Ascending aorta (tissue), 2 donors: ENCODE measurements at regions not wholly inside any gene's neighbourhood (a gene's known extent, or its start where the extent isn't known, plus 50 kb on each side); places are given as distances from the start of the nearest gene placed in this dataset.
"Not testable (repeated sequence)": the region's sequence is repeated elsewhere in the genome, so short reads cannot be mapped to it uniquely, and the experiment has no call there.

ENCODE experiments used
- DNase-seq, 2 donors: peaks; one replicate each; pipeline ENCODE4 v3.0.0-alpha.2; 2019; ENCODE audit warnings: low spot score in 2 of 2
- H3K27ac ChIP-seq, 2 donors: fragments of 200-600 bp; sonication (generic); one replicate each; pipeline ENCODE4 v1.5.1; 2016 to 2017; ENCODE audit warnings: mild to moderate bottlenecking in 1 of 2
- H3K27me3 ChIP-seq: fragments of 200-600 bp; sonication (generic); one replicate; pipeline ENCODE4 v1.5.1; 2017
- H3K36me3 ChIP-seq, 2 donors: fragments of 200-600 bp; sonication (generic); one replicate each; pipeline ENCODE4 v1.5.1; 2016
- H3K4me1 ChIP-seq, 2 donors: fragments of 200-600 bp; sonication (generic); one replicate each; pipeline ENCODE4 v1.5.1; 2016 to 2017; ENCODE audit warnings: mild to moderate bottlenecking in 1 of 2
- H3K4me3 ChIP-seq, 2 donors: fragments of 200-600 bp; sonication (generic); one replicate each; pipeline ENCODE4 v1.5.1; 2016 to 2017; ENCODE audit warnings: mild to moderate bottlenecking in 1 of 2
- H3K9me3 ChIP-seq, 2 donors: fragments of 200-600 bp; sonication (generic); one replicate each; pipeline ENCODE4 v1.5.1; 2016
- CTCF ChIP-seq, 3 experiments: fragments of 200-600 bp in 2 of 3; fragments of 450-650 bp in 1 of 3; sonication (generic) in 2 of 3; IDR thresholded peaks; one replicate each; pipeline ENCODE4 v1.5.1; 2016 to 2019; ENCODE audit warnings: antibody characterized with exemption in 3 of 3, mild to moderate bottlenecking in 1 of 3, moderate library complexity in 1 of 3
- intact Hi-C: fragments of 100-400 bp; cut with DNase I; formaldehyde crosslinking; loops from one replicate; pipeline ENCODE4 v1.15.1; 2023

GRCh38 chr15:101876031-101876430 lies 64.0 kb downstream of the OR4F15 start:
- H3K4me1 ChIP-seq, H3K27ac ChIP-seq, H3K36me3 ChIP-seq, intact Hi-C loops, H3K9me3 ChIP-seq, DNase-seq, H3K4me3 ChIP-seq, H3K27me3 ChIP-seq: not testable (repeated sequence)

GRCh38 chr15:101877649-101878048 lies 65.6 kb downstream of the OR4F15 start:
- H3K4me1 ChIP-seq, intact Hi-C loops, H3K27me3 ChIP-seq, H3K36me3 ChIP-seq, H3K4me3 ChIP-seq, DNase-seq, H3K9me3 ChIP-seq, H3K27ac ChIP-seq: not testable (repeated sequence)
- TF ChIP-seq CTCF (IDR thresholded peaks at IDR 0.05), result peak in 2 of 3 experiments; percentile 9 to 14

DNA sequence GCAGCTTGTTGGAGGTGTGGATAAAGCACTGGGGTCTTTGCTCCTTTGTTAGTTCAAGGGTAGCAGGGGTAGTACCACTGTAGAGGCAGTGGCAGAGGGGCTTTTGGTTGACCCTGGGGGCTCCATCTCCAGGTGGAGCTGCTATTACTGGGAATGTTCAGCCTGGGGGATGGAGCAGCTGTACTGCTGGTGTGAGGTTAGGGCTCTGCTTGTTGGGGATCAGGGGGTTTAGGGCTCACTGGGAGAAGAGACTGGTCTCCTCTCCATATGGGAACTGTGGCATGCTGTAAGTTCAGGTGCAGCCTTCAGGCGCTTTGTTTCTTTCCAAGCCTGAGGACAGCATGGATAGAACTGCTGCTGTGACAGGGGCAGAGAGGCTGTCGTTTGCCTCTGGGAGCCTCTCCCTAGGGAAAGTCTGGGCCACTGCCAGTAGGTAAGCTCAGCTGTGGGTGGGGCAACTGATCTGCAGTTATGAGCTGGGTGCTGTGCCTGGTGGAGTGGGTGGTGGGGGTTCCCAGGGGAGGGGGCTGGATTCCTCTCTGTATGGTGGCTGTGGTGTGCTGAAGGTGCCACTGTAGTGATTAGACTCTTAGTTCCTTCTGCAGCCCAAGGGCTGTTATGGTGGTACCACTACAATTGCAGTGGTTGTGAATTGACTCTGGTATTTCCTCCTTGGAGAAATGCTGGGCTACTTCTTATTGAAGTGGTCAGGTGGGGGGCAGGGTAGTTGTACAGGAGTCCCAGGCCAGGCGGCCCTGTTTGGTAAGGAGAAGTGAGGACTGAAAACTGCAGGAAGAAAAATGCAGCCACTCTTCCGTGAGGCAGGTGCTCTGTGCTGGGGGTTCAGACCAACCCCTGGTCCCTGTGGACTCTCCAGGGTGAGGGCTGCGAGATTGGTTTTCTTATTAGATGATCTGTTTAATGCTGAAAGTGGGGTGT lies 100.6 kb downstream of the OR4F15 start:
- intact Hi-C loops, DNase-seq, H3K27me3 ChIP-seq, H3K36me3 ChIP-seq, H3K4me1 ChIP-seq, H3K4me3 ChIP-seq, H3K27ac ChIP-seq, H3K9me3 ChIP-seq: not testable (repeated sequence)

DNA sequence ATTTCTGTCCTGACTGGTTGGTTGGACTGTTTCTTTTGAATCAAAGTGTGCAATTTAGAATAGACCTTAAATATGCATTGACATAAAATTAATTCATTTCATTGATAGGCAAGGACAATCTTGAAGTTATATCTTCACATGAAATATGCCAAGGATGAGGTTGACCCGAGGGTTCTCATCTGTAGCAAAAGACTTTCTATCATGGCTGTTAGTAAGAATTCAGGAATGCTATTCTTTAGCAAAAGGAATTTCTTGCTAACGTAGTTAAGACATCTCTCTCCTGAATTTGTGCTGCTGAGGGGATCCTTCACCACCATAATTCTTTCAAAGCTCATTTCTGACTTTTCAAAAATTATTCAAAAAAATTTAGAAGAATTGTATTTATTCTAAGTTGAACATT lies 112.6 kb downstream of the OR4F15 start:
- intact Hi-C loops, DNase-seq, H3K4me1 ChIP-seq, H3K27me3 ChIP-seq, H3K27ac ChIP-seq, H3K36me3 ChIP-seq, H3K4me3 ChIP-seq, H3K9me3 ChIP-seq: not testable (repeated sequence)

DNA sequence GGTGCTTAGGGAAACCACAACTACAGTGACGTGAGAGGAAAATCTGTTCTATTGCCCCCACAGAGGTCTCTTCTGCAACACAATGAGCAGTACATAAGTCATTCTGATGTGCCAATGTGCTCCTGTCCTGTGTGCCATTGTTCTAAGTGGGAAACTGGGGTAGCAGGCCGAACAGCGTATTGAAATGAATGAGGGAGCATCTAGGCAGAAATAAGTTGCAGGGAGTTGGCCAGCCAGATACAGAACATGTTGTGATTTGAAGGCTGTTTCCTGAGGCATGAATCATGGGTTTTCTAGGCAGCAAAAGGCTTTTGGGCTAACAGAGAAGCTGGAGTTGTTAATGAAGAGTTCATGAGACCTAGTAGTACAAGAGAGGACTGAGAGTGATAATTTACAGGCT lies 122.5 kb downstream of the OR4F15 start:
- H3K36me3 ChIP-seq, H3K4me3 ChIP-seq, intact Hi-C loops, H3K9me3 ChIP-seq, H3K4me1 ChIP-seq, H3K27me3 ChIP-seq, H3K27ac ChIP-seq, DNase-seq: not testable (repeated sequence)

GRCh38 chr15:101937362-101937761 lies 125.4 kb downstream of the OR4F15 start:
- H3K27me3 ChIP-seq, H3K9me3 ChIP-seq, H3K4me1 ChIP-seq, intact Hi-C loops, DNase-seq, H3K36me3 ChIP-seq, H3K4me3 ChIP-seq, H3K27ac ChIP-seq: not testable (repeated sequence)

GRCh38 chr15:101938555-101938954 lies 126.6 kb downstream of the OR4F15 start:
- H3K4me3 ChIP-seq, intact Hi-C loops, H3K27ac ChIP-seq, H3K9me3 ChIP-seq, H3K27me3 ChIP-seq, DNase-seq, H3K4me1 ChIP-seq, H3K36me3 ChIP-seq: not testable (repeated sequence)

DNA sequence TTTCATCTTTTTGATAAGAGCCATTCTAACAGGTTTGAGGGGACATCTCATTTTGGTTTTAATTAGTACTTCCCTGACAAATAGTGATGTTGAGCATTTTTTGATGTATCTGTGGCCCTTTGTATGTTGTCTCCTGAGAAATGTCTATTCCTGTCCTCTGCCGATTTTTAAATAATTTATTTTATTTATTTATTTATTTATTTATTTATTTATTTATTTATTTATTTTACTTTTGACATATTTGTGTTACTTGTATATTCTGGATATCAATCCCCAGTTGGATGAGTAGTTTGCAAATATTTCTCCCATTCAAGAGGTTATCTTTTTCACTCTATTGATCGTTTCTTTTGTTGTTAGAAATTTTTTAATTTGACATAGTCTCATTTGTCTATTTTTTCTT lies 133.9 kb downstream of the OR4F15 start:
- H3K36me3 ChIP-seq, DNase-seq, H3K27me3 ChIP-seq, H3K4me3 ChIP-seq, H3K4me1 ChIP-seq, H3K9me3 ChIP-seq, H3K27ac ChIP-seq, intact Hi-C loops: not testable (repeated sequence)

DNA sequence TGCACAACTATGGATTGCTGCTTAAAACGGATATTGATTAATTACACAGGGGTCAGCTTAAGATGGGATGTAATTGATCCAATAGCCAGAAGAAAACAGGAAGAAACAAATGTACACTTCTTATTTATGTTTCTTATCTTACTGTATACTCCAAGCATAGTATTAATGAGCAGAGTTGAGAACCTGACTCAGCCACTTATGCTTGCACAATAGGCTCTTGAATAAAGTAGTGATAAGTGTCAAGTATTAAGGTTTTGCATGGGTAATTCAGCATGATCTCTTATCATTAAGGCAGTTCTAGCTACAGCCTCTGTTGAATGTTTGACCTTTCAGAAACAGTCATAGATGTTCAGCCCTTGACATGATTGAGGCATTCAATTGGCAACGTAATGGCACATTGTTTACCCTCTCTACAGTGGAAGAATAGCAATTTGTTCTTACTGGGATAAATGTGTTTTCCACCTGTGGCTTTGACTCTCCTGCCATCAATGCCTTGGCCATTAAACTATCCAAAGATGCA lies 136.5 kb downstream of the OR4F15 start:
- H3K4me1 ChIP-seq, DNase-seq, H3K9me3 ChIP-seq, H3K27me3 ChIP-seq, H3K27ac ChIP-seq, H3K36me3 ChIP-seq, H3K4me3 ChIP-seq, intact Hi-C loops: not testable (repeated sequence)

DNA sequence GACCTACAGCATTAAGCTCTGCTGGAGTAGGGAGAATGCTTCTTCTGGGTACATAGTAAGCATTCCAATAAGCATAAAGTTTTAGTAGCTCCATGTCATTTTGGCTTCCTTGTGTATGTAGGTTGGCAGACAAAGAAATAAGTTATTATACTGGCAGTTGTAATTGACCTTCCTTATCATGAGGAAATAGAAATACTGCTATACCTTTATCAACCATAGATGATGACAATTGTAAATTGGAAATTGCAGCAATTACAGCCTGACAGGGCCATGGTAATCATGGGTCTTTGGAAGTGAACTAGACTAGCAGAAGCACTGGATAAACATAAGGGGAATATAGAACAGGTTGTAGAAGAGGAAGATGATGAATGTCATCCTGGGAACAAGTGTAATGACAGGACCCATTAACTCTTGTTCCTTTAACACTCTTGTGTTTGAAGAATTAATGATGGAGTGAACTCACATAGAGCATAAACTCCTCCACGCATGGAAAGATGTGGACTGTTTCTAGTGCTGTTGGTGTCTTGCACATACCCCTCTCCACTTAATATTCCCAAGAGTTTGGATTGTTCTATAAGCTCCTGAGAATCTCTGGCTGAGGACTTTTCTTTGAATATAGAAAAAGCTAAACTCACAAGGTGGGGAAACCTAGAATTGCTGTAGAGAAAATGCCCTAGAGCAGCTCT lies 137.5 kb downstream of the OR4F15 start:
- DNase-seq, result not testable (repeated sequence)

DNA sequence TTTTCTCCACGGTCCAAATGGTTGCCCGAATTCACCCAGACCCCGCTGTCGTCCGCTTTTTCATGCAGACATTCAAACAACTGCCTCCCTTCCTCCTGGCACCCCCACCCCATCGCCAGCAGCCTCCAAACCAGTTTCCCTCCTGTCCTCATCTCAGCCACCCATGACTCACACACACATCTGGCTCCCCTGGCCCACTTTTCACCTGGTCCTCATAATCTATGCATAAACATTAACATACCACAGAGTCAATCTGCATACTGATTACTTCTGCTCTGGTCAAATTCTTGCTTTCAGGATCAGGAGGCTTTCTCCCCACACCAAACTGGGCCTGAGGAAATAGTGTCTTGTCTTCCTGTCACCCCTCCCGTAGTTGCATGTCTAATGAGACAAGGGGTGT lies 142.0 kb downstream of the OR4F15 start:
- H3K4me3 ChIP-seq, H3K27ac ChIP-seq, H3K36me3 ChIP-seq, H3K4me1 ChIP-seq, H3K9me3 ChIP-seq, DNase-seq, H3K27me3 ChIP-seq, intact Hi-C loops: not testable (repeated sequence)

More for the DNA sequence above, 137.5 kb downstream of the OR4F15 start:
- H3K4me3 ChIP-seq, intact Hi-C loops, H3K27me3 ChIP-seq, H3K9me3 ChIP-seq, H3K27ac ChIP-seq, H3K36me3 ChIP-seq, H3K4me1 ChIP-seq: not testable (repeated sequence)

GRCh38 chr15:101955840-101956239 lies 143.8 kb downstream of the OR4F15 start:
- DNase-seq, H3K36me3 ChIP-seq, H3K4me1 ChIP-seq, H3K9me3 ChIP-seq, intact Hi-C loops, H3K4me3 ChIP-seq, H3K27me3 ChIP-seq, H3K27ac ChIP-seq: not testable (repeated sequence)

DNA sequence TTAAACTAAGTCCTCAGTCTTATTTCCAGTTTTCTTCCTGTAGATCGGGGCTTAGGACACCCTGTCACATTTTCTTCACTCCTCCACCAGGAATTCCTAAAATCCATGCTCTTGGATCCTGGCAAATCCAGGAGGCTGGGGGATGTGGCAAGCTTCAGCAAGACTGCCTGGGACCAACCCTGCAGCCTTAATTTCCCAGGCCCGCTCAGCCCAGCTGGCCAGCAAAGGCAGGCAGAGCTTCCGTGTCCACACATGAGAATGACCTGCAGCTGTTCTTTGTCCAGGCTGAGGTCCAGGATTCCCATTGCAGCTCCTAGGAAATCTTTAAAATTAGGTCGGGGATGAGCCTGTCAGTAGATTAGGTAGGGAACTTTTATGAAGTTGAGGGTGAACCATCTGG lies 146.7 kb downstream of the OR4F15 start:
- H3K27ac ChIP-seq, H3K36me3 ChIP-seq, H3K4me1 ChIP-seq, H3K27me3 ChIP-seq, H3K9me3 ChIP-seq, H3K4me3 ChIP-seq, intact Hi-C loops: not testable (repeated sequence)
- peak in 1 of 2 donors; percentile 52 for DNase-seq
